GM20000 (cell line): ENCODE measurements at regions not wholly inside any gene's neighbourhood (a gene's known extent, or its start where the extent isn't known, plus 50 kb on each side); places are given as distances from the start of the nearest gene placed in this dataset.

Source experiments
- DNase-seq: peaks from one replicate; pipeline ENCODE4 v3.0.0; 2012; ENCODE audit warnings: low spot score
- CTCF ChIP-seq: IDR thresholded peaks from 2 replicates; pipeline ENCODE4 v1.5.1; 2012; ENCODE audit warnings: mild to moderate bottlenecking, control low read depth; ENCODE audit errors: extremely low read depth, missing control alignments

GRCh38 chr9:87243602-87244001, 254.1 kb upstream of the DAPK1 start:
- no peak for DNase-seq
- TF ChIP-seq CTCF = no peak

- no peak for DNase-seq
- no peak for TF ChIP-seq CTCF
These were observed 252.4 kb upstream of the DAPK1 start for GRCh38 chr9:87245271-87245670.

- DNase-seq = no peak
- TF ChIP-seq CTCF = no peak
These were observed 250.6 kb upstream of the DAPK1 start for GRCh38 chr9:87247097-87247496.

GRCh38 chr9:87249029-87249428, 248.6 kb upstream of the DAPK1 start:
- no peak for TF ChIP-seq CTCF
- no peak for DNase-seq

- no peak for TF ChIP-seq CTCF
- DNase-seq = no peak
These were observed 247.5 kb upstream of the DAPK1 start for GRCh38 chr9:87250205-87250604.

GRCh38 chr9:87255431-87256155, 242.1 kb upstream of the DAPK1 start:
- no peak for TF ChIP-seq CTCF
- DNase-seq = no peak

GRCh38 chr9:87256973-87257372, 240.7 kb upstream of the DAPK1 start:
- DNase-seq = no peak
- no peak for TF ChIP-seq CTCF
